ENCODE measurements at regions not wholly inside any gene's neighbourhood (a gene's known extent, or its start where the extent isn't known, plus 50 kb on each side); places are given as distances from the start of the nearest gene placed in this dataset.

GRCh38 chr1:13892198-13892597, 192.2 kb downstream of the PRDM2 start:
- DNase-seq (ENCODE audit: low read depth in 1 of 2, low spot score in 1 of 2): no peak
- Histone ChIP-seq H3K27me3 (ENCODE audit: insufficient read depth, poor library complexity, severe bottlenecking) (peaks cover 11% of the 10 kb centered on the region), H3K4me3 (replicated peaks; ENCODE audit: insufficient read depth, low read length) (no peak overlapping the region), H3K27ac (replicated peaks) (no peak overlapping the region)
- TF ChIP-seq POLR2AphosphoS5 (IDR thresholded peaks at IDR 0.05; ENCODE audit: low read depth) (no peak), CTCF (IDR thresholded peaks at IDR 0.05; ENCODE audit: insufficient read depth, low read length) (no peak), SPI1 (IDR thresholded peaks at IDR 0.05; ENCODE audit: borderline replicate concordance, low read depth) (no peak), GABPA (IDR thresholded peaks at IDR 0.05; ENCODE audit: low read depth) (no peak)
- TF ChIP-seq, protein P1, sequence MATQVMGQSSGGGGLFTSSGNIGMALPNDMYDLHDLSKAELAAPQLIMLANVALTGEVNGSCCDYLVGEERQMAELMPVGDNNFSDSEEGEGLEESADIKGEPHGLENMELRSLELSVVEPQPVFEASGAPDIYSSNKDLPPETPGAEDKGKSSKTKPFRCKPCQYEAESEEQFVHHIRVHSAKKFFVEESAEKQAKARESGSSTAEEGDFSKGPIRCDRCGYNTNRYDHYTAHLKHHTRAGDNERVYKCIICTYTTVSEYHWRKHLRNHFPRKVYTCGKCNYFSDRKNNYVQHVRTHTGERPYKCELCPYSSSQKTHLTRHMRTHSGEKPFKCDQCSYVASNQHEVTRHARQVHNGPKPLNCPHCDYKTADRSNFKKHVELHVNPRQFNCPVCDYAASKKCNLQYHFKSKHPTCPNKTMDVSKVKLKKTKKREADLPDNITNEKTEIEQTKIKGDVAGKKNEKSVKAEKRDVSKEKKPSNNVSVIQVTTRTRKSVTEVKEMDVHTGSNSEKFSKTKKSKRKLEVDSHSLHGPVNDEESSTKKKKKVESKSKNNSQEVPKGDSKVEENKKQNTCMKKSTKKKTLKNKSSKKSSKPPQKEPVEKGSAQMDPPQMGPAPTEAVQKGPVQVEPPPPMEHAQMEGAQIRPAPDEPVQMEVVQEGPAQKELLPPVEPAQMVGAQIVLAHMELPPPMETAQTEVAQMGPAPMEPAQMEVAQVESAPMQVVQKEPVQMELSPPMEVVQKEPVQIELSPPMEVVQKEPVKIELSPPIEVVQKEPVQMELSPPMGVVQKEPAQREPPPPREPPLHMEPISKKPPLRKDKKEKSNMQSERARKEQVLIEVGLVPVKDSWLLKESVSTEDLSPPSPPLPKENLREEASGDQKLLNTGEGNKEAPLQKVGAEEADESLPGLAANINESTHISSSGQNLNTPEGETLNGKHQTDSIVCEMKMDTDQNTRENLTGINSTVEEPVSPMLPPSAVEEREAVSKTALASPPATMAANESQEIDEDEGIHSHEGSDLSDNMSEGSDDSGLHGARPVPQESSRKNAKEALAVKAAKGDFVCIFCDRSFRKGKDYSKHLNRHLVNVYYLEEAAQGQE (IDR thresholded peaks at IDR 0.05; ENCODE audit: insufficient replicate concordance, low read depth): no peak

DNA sequence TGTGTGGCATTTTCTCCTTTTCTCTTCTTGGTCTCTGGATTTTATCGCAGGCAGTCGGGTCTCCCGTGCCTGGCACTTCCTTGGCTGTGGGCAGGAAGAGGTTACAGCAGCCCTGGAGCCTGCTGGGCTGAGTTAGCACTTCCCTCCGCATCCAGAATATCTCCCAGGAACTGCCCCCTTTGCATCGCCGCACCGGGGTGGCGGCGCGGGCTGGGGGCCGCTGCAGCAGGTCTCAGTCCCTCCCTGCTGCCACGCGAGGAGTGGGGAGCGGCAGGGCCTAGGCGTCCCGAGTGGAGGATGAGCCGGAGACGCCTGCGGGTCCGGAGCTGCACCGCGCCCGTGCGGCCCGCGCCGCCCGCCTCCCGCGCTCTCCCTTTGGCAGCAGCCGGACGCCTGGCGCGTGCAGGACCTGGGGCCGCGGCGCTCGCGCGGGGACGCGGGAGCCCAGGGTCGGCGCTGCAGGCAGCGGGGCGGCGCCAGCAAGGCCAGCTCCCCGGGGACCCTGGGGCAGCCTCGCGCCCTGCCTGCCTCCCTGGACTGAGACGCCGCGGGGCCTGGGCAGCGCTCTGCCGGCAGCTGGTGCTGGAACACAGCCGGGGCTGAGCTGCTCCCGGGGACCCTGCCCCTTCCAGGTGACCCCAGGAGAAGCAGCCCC, 192.8 kb downstream of the PRDM2 start:
- Histone ChIP-seq H3K27ac (replicated peaks) (no peak overlapping the region), H3K4me3 (replicated peaks; ENCODE audit: insufficient read depth, low read length) (no peak overlapping the region), H3K27me3 (ENCODE audit: insufficient read depth, poor library complexity, severe bottlenecking) (peaks cover 9% of the 10 kb centered on the region)
- no peak for TF ChIP-seq POLR2AphosphoS5 (IDR thresholded peaks at IDR 0.05; ENCODE audit: low read depth)
- TF ChIP-seq, protein P1 (IDR thresholded peaks at IDR 0.05; ENCODE audit: insufficient replicate concordance, low read depth): no peak
- no peak for TF ChIP-seq SPI1 (IDR thresholded peaks at IDR 0.05; ENCODE audit: borderline replicate concordance, low read depth)
- no peak for TF ChIP-seq GABPA (IDR thresholded peaks at IDR 0.05; ENCODE audit: low read depth)
- DNase-seq (ENCODE audit: low read depth in 1 of 2, low spot score in 1 of 2): no peak

GRCh38 chr1:13893409-13893821, 193.4 kb downstream of the PRDM2 start:
- H3K4me3 ChIP-seq (replicated peaks; ENCODE audit: insufficient read depth, low read length): no peak overlapping the region
- H3K27me3 ChIP-seq (ENCODE audit: insufficient read depth, poor library complexity, severe bottlenecking): peaks cover 9% of the 10 kb centered on the region
- H3K27ac ChIP-seq (replicated peaks): no peak overlapping the region
- no peak for TF ChIP-seq GABPA (IDR thresholded peaks at IDR 0.05; ENCODE audit: low read depth)
- no peak for TF ChIP-seq POLR2AphosphoS5 (IDR thresholded peaks at IDR 0.05; ENCODE audit: low read depth)
- no peak for DNase-seq (ENCODE audit: low read depth in 1 of 2, low spot score in 1 of 2)

DNA sequence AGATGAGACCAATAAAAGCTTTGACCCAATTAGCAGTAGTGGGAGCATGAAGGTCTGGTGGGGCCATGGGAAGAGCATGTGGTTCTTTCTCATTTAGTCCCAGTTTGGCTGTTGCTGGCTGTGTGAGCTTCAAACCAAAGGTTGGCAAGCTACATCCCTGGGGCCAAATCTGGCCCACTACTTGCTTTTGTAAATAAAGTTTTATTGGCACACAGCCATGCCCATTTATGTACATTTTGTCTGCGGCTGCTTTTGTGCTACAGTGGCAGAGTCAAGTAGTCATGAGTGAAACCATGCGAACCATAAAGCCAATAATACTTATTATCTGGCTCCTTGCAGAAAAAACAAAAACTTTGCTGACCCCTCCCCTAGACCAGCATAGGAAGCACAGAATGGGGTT, 196.9 kb downstream of the PRDM2 start:
- no peak overlapping the region for H3K27ac ChIP-seq (replicated peaks)
- TF ChIP-seq SPI1 (IDR thresholded peaks at IDR 0.05; ENCODE audit: borderline replicate concordance, low read depth) (no peak), CTCF (IDR thresholded peaks at IDR 0.05; ENCODE audit: insufficient read depth, low read length) (no peak), POLR2AphosphoS5 (IDR thresholded peaks at IDR 0.05; ENCODE audit: low read depth) (no peak), GABPA (IDR thresholded peaks at IDR 0.05; ENCODE audit: low read depth) (no peak)
- TF ChIP-seq, protein P1 (IDR thresholded peaks at IDR 0.05; ENCODE audit: insufficient replicate concordance, low read depth): no peak
- H3K4me3 ChIP-seq (replicated peaks; ENCODE audit: insufficient read depth, low read length): no peak overlapping the region
- H3K27me3 ChIP-seq (ENCODE audit: insufficient read depth, poor library complexity, severe bottlenecking): peaks cover 9% of the 10 kb centered on the region
- no peak for DNase-seq (ENCODE audit: low read depth in 1 of 2, low spot score in 1 of 2)
